NOMO-1 treated with DMSO at 0.1 percent for 48 hours (cell line): ENCODE measurements at regions not wholly inside any gene's neighbourhood (a gene's known extent, or its start where the extent isn't known, plus 50 kb on each side); places are given as distances from the start of the nearest gene placed in this dataset.

Experiments used
- DNase-seq: peaks from one replicate; lab custom pipeline; 2025; ENCODE audit not compliant: unreplicated experiment; lab: John Stamatoyannopoulos, UW

DNA sequence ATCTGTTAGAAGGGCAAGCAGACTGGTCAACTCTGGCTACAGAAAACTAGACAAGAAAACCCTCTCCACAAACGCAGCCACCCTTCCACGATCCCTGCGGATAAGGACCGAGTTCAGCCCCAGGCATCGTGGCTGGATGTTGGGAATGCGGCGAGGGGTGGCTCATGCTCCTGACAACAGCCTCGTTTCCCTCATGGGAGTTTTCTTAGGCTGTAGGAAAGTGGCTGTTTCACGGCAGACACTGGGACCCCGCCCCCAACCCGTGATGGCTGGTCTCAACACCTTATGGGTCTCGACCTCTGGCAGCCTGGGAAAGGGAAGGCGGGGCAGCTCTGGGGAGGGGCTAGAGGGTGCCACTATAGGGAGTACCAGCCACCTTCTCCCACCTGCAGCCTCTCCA is 123.3 kb downstream of the RFLNA start:
- no peak for DNase-seq

DNA sequence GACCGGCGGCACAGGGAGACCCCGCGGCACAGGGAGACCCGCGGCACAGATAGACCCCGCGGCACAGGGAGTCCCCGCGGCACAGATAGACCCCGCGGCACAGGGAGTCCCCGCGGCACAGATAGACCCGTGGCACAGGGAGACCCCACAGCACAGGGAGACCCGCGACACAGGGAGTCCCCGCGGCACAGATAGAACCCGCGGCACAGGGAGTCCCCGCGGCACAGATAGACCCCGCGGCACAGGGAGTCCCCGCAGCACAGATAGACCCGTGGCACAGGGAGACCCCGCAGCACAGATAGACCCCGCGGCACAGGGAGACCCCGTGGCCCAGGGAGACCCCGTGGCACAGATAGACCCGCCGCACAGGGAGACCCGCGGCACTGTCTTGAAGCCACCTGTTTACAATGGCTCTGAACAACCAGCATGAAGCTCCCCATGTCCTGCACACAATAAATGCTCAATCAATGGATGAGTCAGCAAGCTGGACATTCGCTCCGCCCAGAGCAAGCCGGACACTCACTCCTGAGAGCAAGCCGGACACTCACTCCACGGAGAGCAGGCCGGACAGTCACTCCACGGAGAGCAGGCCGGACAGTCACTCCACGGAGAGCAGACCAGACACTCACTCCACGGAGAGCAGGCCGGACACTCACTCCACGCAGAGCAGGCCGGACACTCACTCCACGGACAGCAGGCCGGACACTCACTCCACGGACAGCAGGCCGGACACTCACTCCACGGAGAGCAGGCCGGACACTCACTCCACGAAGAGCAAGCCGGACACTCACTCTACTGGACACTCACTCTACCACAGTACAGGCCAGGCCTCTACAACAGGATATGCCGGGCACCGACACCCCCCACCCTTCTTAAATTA is 121.9 kb downstream of the RFLNA start:
- DNase-seq: no peak

- DNase-seq: no peak
Measured at GRCh38 chr12:124415064-124415463, 120.2 kb downstream of the RFLNA start.

DNA sequence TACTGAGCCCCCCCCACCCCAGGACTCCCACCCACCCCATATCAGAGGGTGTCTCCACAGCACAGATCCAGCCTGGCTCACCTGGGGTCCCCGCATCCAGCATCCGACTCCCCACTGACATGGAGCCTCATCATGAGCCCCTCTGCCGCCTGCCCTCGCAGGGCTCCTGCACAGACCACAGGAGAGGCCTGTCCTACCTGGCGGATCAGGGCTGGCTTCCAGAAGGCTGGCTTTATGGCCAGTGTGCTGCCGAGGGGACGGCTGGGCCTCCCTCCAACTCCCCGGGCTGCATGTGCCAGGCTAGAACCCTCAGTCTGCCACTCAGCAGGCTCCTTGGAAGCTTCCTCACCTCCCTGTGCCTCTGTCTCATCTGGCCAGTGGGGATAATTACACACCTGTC is 119.0 kb downstream of the RFLNA start:
- no peak for DNase-seq

DNA sequence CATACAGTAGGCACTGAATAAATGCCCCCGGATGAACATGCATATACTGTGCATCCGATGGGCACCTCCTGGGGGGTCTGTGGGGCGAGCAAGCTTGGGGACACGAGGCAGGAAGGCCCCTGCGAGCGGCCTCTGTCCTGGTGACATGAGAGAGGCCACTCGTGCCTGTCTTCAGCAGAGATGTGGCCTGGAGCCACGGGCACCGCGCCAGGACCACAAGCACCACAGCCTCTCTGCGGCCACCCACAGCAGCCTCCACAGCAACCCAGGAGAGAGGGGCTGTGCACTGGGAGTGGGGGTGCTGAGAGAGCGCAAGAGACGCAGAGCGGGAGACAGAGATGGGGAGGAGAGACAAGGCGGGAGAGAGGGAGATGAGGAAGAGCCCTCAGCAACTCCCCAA is 118.5 kb downstream of the RFLNA start:
- DNase-seq: no peak

DNA sequence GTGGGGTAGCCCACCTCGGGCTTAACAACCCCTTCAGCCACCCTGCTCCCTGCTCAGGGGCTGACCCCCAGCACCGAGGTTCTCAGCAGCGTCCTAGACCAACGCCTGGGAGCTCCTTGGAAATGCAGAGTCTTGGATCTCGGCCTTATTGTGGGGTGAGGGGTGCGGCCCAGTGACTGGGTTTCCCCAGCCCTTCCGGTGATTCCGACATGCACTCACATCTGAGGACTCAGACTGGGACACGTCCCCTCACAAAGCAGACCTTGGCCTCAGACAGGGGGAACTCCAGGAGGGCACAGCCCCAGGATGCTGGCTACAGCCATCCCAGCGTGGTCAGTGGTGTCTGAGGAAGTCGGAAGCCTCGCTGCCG is 117.7 kb downstream of the RFLNA start:
- DNase-seq: no peak

GRCh38 chr12:124411953-124412645 is 117.2 kb downstream of the RFLNA start:
- no peak for DNase-seq

DNA sequence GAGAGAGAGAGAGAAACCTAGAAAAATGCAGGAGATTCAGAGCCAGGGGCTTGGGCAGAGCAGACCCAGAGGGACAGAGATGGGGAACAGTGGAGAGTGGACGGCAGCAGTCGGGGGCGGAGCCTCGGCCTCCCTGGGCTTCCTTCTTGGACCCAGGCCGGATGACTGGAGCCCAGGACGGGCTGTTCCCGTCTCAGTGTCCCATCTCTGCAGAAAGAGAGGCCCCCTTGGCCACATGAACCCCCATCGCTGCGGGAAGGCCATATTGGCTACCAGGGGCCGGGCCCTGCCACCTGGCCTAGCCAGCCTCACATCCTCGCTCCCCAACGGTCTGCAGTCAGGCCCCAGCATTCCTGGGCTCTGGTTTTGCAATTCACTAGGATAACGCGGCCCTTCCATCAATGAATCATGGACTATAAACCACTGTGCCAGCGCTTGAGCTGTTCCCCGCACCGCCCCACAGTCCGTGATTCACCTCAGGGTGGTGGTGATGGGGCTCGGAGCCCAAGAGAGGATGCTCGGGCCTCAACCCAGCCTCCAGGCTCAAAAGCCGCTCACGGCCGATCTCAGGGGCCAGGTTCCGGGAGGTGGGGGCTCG is 116.5 kb downstream of the RFLNA start:
- DNase-seq: no peak

DNA sequence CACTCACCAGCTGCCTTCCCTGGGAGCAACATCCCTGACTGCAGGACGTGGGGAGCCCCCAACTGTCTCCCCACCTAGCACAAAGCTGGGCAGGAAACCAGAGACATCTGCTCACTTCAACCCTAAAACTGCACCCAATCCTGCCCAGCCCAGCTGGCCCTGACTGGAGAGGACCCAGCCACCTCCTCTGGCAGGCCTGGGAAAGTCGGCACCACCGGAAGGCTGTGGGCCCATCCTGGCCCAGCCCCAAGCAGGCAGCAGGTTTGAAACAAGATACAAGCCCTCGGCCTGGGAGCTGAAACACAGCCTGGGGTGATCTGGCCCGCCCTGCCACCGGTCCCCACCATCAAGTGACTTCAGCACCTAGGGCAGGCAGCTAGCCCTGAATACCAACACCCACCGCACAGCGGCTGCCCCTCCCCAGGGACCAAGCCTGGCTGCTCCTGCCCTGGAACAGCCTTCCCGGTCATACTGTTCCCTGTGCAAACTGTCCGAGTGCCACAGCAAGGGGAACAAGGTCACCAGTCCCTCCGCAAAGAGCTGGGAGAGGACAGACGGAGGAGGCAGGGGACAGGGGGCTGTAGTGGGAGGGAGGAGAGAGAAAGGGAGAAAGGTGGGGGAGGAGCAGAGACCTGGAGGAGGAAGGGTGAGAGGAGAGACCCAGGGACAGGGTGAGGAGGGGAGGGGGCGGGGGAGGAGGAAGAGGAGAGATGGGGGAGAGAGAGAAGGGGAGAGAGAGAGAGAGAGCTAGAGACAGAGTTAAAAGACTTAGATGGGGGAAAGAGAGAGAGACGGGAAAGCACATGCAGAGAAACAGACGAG is 115.7 kb downstream of the RFLNA start:
- DNase-seq: no peak

DNA sequence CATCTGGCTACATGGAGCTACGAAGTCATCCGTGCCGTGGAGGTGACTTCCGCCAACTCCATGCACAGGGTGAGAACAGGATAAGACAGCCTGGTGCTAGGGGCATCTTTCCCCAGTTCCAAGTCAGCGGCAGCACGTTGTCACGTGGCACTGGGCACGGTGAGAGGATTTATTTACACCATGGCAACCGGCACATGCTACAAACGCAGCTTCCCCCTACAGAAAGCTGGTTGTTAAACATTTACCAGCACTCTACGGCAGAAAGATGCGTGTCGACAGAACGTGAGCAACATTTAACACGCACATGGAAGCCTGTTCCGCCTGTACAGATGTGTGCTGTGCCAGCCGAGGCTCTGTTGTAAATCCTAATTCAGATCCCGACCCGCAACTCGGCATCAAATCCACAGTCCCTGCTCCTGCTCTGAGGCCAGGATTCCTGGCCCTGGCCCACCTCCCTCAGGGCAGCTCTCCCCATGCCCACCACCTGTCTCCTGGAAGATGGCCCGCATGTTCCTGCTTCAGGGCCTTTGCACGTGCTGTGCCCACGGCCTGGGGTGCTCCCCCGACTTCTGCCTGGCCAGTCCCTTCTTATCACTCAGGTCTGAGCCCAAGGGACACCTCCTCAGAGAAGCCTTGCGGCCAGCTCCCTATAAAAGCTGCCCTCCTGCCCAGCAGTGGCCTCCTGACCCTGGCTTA is 114.1 kb downstream of the RFLNA start:
- no peak for DNase-seq

DNA sequence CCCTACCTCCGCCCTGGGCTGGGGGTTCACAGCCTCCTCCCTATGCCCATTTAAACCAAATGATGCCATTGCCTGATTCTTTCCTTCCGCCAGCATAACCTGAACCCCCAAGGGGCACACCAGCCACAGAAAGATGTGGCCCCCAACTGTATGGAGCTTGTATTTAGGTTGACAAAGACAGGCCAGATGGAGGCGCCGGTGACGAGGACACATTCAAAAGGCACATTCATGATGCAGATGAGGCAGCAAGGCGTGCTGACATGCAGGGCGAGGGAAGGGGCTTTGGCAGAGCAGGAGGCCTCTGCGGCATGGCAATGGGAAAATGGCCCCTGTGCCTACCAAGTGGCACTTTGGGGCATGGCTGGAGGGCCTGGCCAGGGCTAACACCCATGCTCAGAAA is 112.2 kb downstream of the RFLNA start:
- DNase-seq: no peak

DNA sequence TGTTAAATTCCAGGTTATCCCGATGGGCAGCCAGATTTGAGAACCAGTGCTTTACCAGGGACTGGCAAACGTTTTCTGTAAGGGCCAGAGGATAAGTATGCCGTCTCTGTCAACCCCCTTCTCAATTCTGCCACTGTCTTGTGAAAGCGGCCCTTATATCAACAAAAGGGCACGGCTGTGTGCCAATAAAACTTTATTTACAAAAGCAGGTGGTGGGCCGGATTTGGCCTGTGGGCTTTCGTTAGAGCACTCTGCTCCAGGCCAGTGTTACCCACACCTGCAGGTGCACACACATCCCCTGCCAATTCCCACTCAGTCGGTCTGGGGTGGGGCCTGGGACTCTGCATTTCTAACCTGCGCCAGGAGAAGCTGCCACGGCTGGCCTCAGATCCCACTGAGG is 111.2 kb downstream of the RFLNA start:
- DNase-seq: no peak

DNA sequence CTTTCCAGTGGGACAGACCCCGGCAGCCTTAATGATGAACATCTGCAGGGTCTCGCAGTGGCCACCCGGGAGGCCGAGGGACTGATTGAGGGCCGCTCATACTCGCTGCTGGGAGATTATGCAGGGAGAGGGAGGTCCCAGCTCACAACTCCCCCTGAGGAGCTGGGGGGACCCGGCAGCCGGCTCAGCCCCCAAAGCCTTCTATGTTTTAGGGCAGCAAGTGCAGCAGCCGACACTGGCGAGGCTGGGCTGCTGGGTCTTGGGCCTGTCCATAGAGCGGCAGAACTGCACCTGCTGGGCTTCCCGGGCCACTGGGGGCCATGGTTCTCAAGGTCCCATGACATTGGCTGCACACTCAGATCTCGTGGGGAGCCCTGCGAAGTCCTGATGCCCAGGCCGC is 110.7 kb downstream of the RFLNA start:
- DNase-seq: no peak

DNA sequence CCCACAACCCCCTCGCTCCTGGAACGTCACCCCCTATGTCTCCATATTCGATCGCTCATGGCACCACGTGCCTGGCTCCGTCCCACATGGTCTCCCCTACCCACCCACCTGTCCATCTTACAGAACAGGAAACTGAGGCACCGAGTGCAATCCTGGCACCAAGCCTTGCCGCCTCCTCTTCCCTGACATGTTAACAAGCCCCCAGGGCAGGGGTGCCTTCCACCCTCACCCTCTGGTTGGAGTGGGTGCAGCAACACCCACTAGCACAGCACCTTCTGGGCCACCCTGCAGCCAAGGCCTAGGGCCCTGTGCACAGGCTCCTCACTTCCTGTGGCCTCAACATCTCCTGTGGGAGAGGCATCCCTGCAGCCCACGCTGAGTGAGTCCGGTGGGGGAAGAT is 110.3 kb downstream of the RFLNA start:
- DNase-seq: no peak

DNA sequence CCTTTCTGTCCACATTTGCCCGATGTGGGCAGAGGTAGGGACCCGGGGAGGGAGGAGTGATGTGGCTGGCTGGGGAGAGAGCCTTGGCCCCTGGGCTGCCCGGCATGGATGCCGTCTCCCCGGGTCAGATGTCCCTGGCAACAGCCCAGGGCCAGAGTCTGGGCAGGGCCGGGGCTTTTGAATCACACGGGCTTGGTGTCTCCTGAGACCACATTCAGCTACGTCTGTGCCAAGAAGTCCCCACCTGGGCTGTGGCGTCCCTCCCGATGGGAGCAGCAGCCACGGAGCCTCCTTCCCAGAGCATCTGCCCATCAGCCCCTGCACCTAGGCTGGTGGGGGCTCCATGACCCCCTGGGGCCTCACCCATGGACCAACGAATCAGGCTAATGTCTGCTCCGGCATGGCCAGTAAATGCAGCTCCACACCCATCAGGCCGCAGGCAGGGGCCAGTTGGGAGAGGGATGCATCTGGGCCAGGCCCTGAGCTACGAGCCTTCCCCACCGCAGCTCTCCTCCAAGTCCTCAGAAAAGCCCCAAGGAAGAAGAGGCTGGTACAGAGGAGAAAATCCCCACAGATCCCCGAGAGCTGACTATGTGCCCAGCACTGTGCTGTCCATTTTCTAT is 109.4 kb downstream of the RFLNA start:
- no peak for DNase-seq

- no peak for DNase-seq
Measured at GRCh38 chr12:124403273-124403672, 108.4 kb downstream of the RFLNA start.

DNA sequence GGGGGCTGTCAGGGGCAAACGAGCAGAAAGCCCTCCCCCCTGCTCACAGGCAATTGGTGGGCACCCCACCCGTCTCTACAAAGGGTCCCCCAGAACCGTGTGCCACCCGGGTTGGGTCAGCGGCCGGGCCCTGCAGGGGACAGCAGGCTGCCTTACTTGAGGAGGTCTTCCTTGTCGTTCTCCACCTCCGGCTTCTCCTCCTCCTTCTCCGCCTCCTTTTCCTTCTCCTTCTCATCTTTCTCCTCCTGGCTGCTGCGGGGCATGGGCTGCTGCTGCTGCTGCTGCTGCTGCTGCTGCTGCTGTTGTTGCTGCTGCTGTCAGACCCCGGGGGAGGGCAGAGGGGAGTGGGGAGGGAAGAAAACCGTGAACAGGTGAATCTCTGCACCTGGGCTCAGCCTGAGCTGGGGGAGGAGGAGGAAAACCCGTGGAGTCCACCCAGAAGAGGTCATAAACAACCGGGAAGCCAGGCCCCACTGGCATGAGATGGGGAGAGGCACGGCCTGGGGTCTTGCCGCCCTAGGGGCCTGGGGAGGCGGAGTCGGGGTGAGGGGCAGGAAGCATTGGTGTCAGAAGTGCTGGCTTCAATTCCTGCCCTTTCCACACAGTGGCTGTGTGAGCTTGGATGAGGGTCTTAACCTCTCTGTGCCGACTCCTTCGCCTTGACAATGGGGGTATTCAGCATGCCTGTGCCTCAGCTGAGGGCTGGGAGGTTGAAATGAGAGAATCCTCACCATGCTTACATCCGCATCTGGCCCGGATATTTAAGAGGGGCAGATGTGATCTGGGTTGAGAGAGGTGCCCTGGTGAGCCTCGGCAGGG is 107.6 kb downstream of the RFLNA start:
- no peak for DNase-seq

DNA sequence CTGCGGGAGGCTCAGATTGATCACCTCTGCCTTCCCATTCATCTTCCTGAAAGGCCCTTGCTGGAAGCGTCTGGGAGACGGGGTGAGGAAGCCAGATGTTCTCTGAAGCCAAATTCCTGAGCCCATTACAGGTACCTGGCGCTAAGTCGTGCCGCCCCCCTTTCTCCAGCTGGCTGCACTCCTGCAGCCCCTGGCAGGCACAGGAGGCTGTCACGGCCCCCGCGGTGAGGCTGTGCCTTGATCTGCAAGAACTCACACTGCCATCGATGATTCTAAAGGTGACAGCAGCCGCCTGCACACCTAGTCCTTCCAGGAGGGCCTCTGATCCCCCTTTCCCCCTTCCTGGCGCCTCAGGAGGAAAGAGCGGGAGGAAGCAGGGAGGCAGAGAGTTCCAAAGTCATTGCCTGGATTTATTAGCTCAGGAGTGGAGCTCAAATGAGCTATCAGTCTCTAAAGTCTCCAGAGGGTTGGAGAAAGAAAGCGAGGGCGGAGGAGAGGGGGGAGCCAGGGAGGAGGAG is 106.9 kb downstream of the RFLNA start:
- no peak for DNase-seq

- DNase-seq: no peak
Measured at GRCh38 chr12:124400124-124400523, 105.2 kb downstream of the RFLNA start.
